ENCODE measurements at regions not wholly inside any gene's neighbourhood (a gene's known extent, or its start where the extent isn't known, plus 50 kb on each side); places are given as distances from the start of the nearest gene placed in this dataset.

GRCh38 chr18:47485221-47485797, 233.8 kb upstream of the SKOR2 start:
- POLR2A ChIA-PET, result no interaction called here
- no peak overlapping the region for H3K4me2 ChIP-seq (ENCODE audit: insufficient read depth, low read length)
- no peak overlapping the region for H3K4me3 ChIP-seq
- in situ Hi-C loops (cut with MboI), result no loop called here
- BruUV-seq (replicated peaks), result no TSS peak
- H3K9me1 ChIP-seq (ENCODE audit: control insufficient read depth, insufficient read depth, low read length), result no peaks in the 10 kb centered on the region
- H4K20me1 ChIP-seq (replicated peaks; ENCODE audit: control insufficient read depth, insufficient read depth, low read length), result no peaks in the 10 kb centered on the region
- no peaks in the 10 kb centered on the region; a peak in 1 of 5 replicates for H3K27me3 ChIP-seq (ENCODE audit: control insufficient read depth in 2 of 2, insufficient read depth in 2 of 2, low read length in 2 of 2)
- H3K27ac ChIP-seq (ENCODE audit: extremely low read depth, low read depth, low read length), result no peak overlapping the region
- H3K79me2 ChIP-seq (ENCODE audit: control insufficient read depth, insufficient read depth, low read length), result no peaks in the 10 kb centered on the region
- no peak overlapping the region for H2AFZ ChIP-seq (ENCODE audit: low read depth, low read length)
- H3K9me3 ChIP-seq (replicated peaks; ENCODE audit: control insufficient read depth, insufficient read depth, low read depth, low read length), result no peaks in the 10 kb centered on the region
- 0% methylated on average over 5 of the region's 5 CpGs for WGBS (ENCODE audit: insufficient coverage, low coverage, missing lambda C conversion rate)
- H3K4me1 ChIP-seq (replicated peaks in 1 of 2; ENCODE audit: control insufficient read depth in 2 of 2, insufficient read depth in 2 of 2, low read length in 2 of 2), result no peaks in the 10 kb centered on the region
- ATAC-seq, result no peak
- no peaks in the 10 kb centered on the region for H3K36me3 ChIP-seq (ENCODE audit: control insufficient read depth, insufficient read depth, low read length)
- TF ChIP-seq BRF1 (IDR thresholded peaks at IDR 0.05; ENCODE audit: borderline replicate concordance, extremely low read depth, insufficient read length), result no peak
- TF ChIP-seq PTTG1 (tag; IDR thresholded peaks at IDR 0.05; ENCODE audit: low read depth), result no peak
- TF ChIP-seq ZNF224 (CRISPR knock-in tag; IDR thresholded peaks at IDR 0.05), result no peak
- TF ChIP-seq FIP1L1 (IDR thresholded peaks at IDR 0.05; ENCODE audit: low read depth, low read length, poor library complexity, severe bottlenecking), result no peak
- TF ChIP-seq NR2C2 (CRISPR knock-in tag; IDR thresholded peaks at IDR 0.05), result no peak
- no peak for TF ChIP-seq NR2C2 (tag; IDR thresholded peaks at IDR 0.05)
- TF ChIP-seq RBM22 (IDR thresholded peaks at IDR 0.05; ENCODE audit: low read depth, low read length, poor library complexity, severe bottlenecking), result no peak
- TF ChIP-seq CHD1 (IDR thresholded peaks at IDR 0.05; ENCODE audit: low read length), result no peak
- TF ChIP-seq NEUROD1 (IDR thresholded peaks at IDR 0.05; ENCODE audit: borderline replicate concordance, low read depth, low read length, partially characterized antibody), result no peak
- TF ChIP-seq U2AF2 (optimal IDR thresholded peaks at IDR 0.05; ENCODE audit: low read depth, low read length), result no peak
- no peak for TF ChIP-seq BACH1 (tag; IDR thresholded peaks at IDR 0.05)
- TF ChIP-seq AFF1 (IDR thresholded peaks at IDR 0.05; ENCODE audit: low read depth in 1 of 2, partially characterized antibody in 2 of 2), result no peak
- no peak for TF ChIP-seq ZBTB11 (CRISPR knock-in tag; IDR thresholded peaks at IDR 0.05)
- TF ChIP-seq ZNF12 (CRISPR knock-in tag; IDR thresholded peaks at IDR 0.05), result no peak
- no peak for TF ChIP-seq KDM4B (IDR thresholded peaks at IDR 0.05; ENCODE audit: borderline replicate concordance in 2 of 2, low read depth in 1 of 2)
- DNase-seq (ENCODE audit: extremely low read depth in 1 of 4, low spot score in 3 of 4), result no peak
- no peak for FAIRE-seq
- intact Hi-C loops (cut with micrococcal nuclease), result no loop called here
- H3K9ac ChIP-seq (ENCODE audit: insufficient read depth in 1 of 2, low read depth in 2 of 2, low read length in 2 of 2), result no peak overlapping the region
- CTCF ChIA-PET (ENCODE audit: low intra/inter-chr PET ratio), result no interaction called here

Measured in K562 (cell line).